ENCODE measurements at regions not wholly inside any gene's neighbourhood (a gene's known extent, or its start where the extent isn't known, plus 50 kb on each side); places are given as distances from the start of the nearest gene placed in this dataset.
"Not testable (repeated sequence)": the region's sequence is repeated elsewhere in the genome, so short reads cannot be mapped to it uniquely, and the experiment has no call there.

GRCh38 chr4:43619219-43619618, 726.7 kb downstream of the GRXCR1 start:
- intact Hi-C loops (cut with micrococcal nuclease; ENCODE audit: unreplicated experiment) = no loop called here
- TF ChIP-seq CTCF (conservative IDR thresholded peaks at IDR 0.05; ENCODE audit: low read depth, low read length) (no peak), EZH2 (IDR thresholded peaks at IDR 0.05; ENCODE audit: borderline replicate concordance, low read depth, low read length, poor library complexity, severe bottlenecking) (no peak)
- no peak overlapping the region for H3K27ac ChIP-seq (ENCODE audit: low read depth, low read length, poor library complexity, severe bottlenecking)

GRCh38 chr4:43637893-43638292, 745.4 kb downstream of the GRXCR1 start:
- H3K4me3 ChIP-seq (ENCODE audit: low read depth, low read length, poor library complexity, severe bottlenecking); POLR2A ChIA-PET (ENCODE audit: low non-redundant PET); H3K4me1 ChIP-seq (ENCODE audit: insufficient read depth, low read length, poor library complexity, severe bottlenecking); H3K27me3 ChIP-seq (replicated peaks; ENCODE audit: insufficient read depth, low read depth, low read length, poor library complexity); intact Hi-C loops (cut with micrococcal nuclease; ENCODE audit: unreplicated experiment); DNase-seq (ENCODE audit: low spot score); CTCF ChIA-PET; BruUV-seq (replicated peaks); H3K27ac ChIP-seq (ENCODE audit: low read depth, low read length, poor library complexity, severe bottlenecking); H3K36me3 ChIP-seq (ENCODE audit: insufficient read depth, low read length, poor library complexity, severe bottlenecking): not testable (repeated sequence)
- H3K9me3 ChIP-seq (ENCODE audit: low read depth, low read length, poor library complexity, severe bottlenecking) = peaks cover 22% of the 10 kb centered on the region

More at GRCh38 chr4:43619219-43619618, 726.7 kb downstream of the GRXCR1 start:
- Histone ChIP-seq H3K4me1 (ENCODE audit: insufficient read depth, low read length, poor library complexity, severe bottlenecking) (no peaks in the 10 kb centered on the region), H3K4me3 (ENCODE audit: low read depth, low read length, poor library complexity, severe bottlenecking) (no peak overlapping the region), H3K36me3 (ENCODE audit: insufficient read depth, low read length, poor library complexity, severe bottlenecking) (no peaks in the 10 kb centered on the region), H3K9me3 (ENCODE audit: low read depth, low read length, poor library complexity, severe bottlenecking) (peaks cover 60% of the 10 kb centered on the region), H3K27me3 (replicated peaks; ENCODE audit: insufficient read depth, low read depth, low read length, poor library complexity) (no peaks in the 10 kb centered on the region)
- BruUV-seq (replicated peaks) = no TSS peak
- CTCF ChIA-PET = no interaction called here
- no peak for DNase-seq (ENCODE audit: low spot score)
- POLR2A ChIA-PET (ENCODE audit: low non-redundant PET) = no interaction called here

GRCh38 chr4:43651991-43652390, 759.5 kb downstream of the GRXCR1 start:
- Histone ChIP-seq H3K4me3 (ENCODE audit: low read depth, low read length, poor library complexity, severe bottlenecking) (no peak overlapping the region), H3K9me3 (ENCODE audit: low read depth, low read length, poor library complexity, severe bottlenecking) (peaks cover 6% of the 10 kb centered on the region), H3K27me3 (replicated peaks; ENCODE audit: insufficient read depth, low read depth, low read length, poor library complexity) (no peaks in the 10 kb centered on the region), H3K36me3 (ENCODE audit: insufficient read depth, low read length, poor library complexity, severe bottlenecking) (no peaks in the 10 kb centered on the region), H3K4me1 (ENCODE audit: insufficient read depth, low read length, poor library complexity, severe bottlenecking) (no peaks in the 10 kb centered on the region), H3K27ac (ENCODE audit: low read depth, low read length, poor library complexity, severe bottlenecking) (no peak overlapping the region)
- no peak for DNase-seq (ENCODE audit: low spot score)
- ChIA-PET CTCF (no interaction called here), POLR2A (ENCODE audit: low non-redundant PET) (no interaction called here)
- no TSS peak for BruUV-seq (replicated peaks)
- TF ChIP-seq EZH2 (IDR thresholded peaks at IDR 0.05; ENCODE audit: borderline replicate concordance, low read depth, low read length, poor library complexity, severe bottlenecking) = no peak
- TF ChIP-seq CTCF (conservative IDR thresholded peaks at IDR 0.05; ENCODE audit: low read depth, low read length) = no peak
- intact Hi-C loops (cut with micrococcal nuclease; ENCODE audit: unreplicated experiment) = no loop called here

GRCh38 chr4:43659547-43659946, 767.0 kb downstream of the GRXCR1 start:
- H3K4me3 ChIP-seq (ENCODE audit: low read depth, low read length, poor library complexity, severe bottlenecking); H3K4me1 ChIP-seq (ENCODE audit: insufficient read depth, low read length, poor library complexity, severe bottlenecking); H3K27me3 ChIP-seq (replicated peaks; ENCODE audit: insufficient read depth, low read depth, low read length, poor library complexity); DNase-seq (ENCODE audit: low spot score); BruUV-seq (replicated peaks); POLR2A ChIA-PET (ENCODE audit: low non-redundant PET); CTCF ChIA-PET; H3K27ac ChIP-seq (ENCODE audit: low read depth, low read length, poor library complexity, severe bottlenecking); H3K36me3 ChIP-seq (ENCODE audit: insufficient read depth, low read length, poor library complexity, severe bottlenecking); intact Hi-C loops (cut with micrococcal nuclease; ENCODE audit: unreplicated experiment); H3K9me3 ChIP-seq (ENCODE audit: low read depth, low read length, poor library complexity, severe bottlenecking): not testable (repeated sequence)

- H3K4me1 ChIP-seq (ENCODE audit: insufficient read depth, low read length, poor library complexity, severe bottlenecking); H3K27me3 ChIP-seq (replicated peaks; ENCODE audit: insufficient read depth, low read depth, low read length, poor library complexity); CTCF ChIA-PET; DNase-seq (ENCODE audit: low spot score); POLR2A ChIA-PET (ENCODE audit: low non-redundant PET); H3K27ac ChIP-seq (ENCODE audit: low read depth, low read length, poor library complexity, severe bottlenecking); H3K36me3 ChIP-seq (ENCODE audit: insufficient read depth, low read length, poor library complexity, severe bottlenecking); intact Hi-C loops (cut with micrococcal nuclease; ENCODE audit: unreplicated experiment); BruUV-seq (replicated peaks); H3K4me3 ChIP-seq (ENCODE audit: low read depth, low read length, poor library complexity, severe bottlenecking): not testable (repeated sequence)
- peaks cover 20% of the 10 kb centered on the region for H3K9me3 ChIP-seq (ENCODE audit: low read depth, low read length, poor library complexity, severe bottlenecking)
Observed at GRCh38 chr4:43672265-43672885, 776.2 kb downstream of the KCTD8 start.
